ENCODE measurements at regions not wholly inside any gene's neighbourhood (a gene's known extent, or its start where the extent isn't known, plus 50 kb on each side); places are given as distances from the start of the nearest gene placed in this dataset.

GRCh38 chr9:116067566-116067965 lies 86.0 kb upstream of the PAPPA start:
- TF ChIP-seq EZH2 (IDR thresholded peaks at IDR 0.05; ENCODE audit: borderline replicate concordance, low read length): no peak
- TF ChIP-seq, protein P1, sequence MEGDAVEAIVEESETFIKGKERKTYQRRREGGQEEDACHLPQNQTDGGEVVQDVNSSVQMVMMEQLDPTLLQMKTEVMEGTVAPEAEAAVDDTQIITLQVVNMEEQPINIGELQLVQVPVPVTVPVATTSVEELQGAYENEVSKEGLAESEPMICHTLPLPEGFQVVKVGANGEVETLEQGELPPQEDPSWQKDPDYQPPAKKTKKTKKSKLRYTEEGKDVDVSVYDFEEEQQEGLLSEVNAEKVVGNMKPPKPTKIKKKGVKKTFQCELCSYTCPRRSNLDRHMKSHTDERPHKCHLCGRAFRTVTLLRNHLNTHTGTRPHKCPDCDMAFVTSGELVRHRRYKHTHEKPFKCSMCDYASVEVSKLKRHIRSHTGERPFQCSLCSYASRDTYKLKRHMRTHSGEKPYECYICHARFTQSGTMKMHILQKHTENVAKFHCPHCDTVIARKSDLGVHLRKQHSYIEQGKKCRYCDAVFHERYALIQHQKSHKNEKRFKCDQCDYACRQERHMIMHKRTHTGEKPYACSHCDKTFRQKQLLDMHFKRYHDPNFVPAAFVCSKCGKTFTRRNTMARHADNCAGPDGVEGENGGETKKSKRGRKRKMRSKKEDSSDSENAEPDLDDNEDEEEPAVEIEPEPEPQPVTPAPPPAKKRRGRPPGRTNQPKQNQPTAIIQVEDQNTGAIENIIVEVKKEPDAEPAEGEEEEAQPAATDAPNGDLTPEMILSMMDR (conservative IDR thresholded peaks at IDR 0.05 in 1 of 2, IDR thresholded peaks at IDR 0.05 in 1 of 2; ENCODE audit: extremely low read depth in 1 of 2, insufficient read depth in 1 of 2, low read depth in 1 of 2, low read length in 2 of 2): no peak

Data from mammary epithelial cell (primary cell).